Caco-2 (cell line): ENCODE measurements at regions not wholly inside any gene's neighbourhood (a gene's known extent, or its start where the extent isn't known, plus 50 kb on each side); places are given as distances from the start of the nearest gene placed in this dataset.

ENCODE experiments used
- BruUV-seq: library from RNA; stranded (reverse); fragments of 400-500 nt; replicated peaks from 2 replicates; lab custom pipeline; 2021; lab: Mats Ljungman, UMichigan
- CTCF ChIA-PET: fragments of 300-600 bp; sonication (Branson Sonifier 250); formaldehyde crosslinking; loops from one replicate; lab custom pipeline; 2022; ENCODE audit warnings: antibody characterized with exemption; lab: Charles Lee
- POLR2A ChIA-PET: fragments of 300-600 bp; sonication (Branson Sonifier 250); formaldehyde crosslinking; loops from one replicate; lab custom pipeline; 2022; ENCODE audit warnings: antibody characterized with exemption; lab: Charles Lee
- DNase-seq, 2 experiments: peaks; one replicate each; pipeline versions ENCODE4 v3.0.0 to v3.0.0-alpha.2; 2020 to 2022
- H3K27me3 ChIP-seq: replicated peaks from 2 replicates; pipeline ENCODE4 v1.6.0; 2011; ENCODE audit warnings: low read length; ENCODE audit not compliant: control insufficient read depth, insufficient read depth
- H3K36me3 ChIP-seq: 2 replicates; pipeline ENCODE4 v1.5.1; 2011; ENCODE audit warnings: low read length; ENCODE audit not compliant: control insufficient read depth, insufficient read depth
- H3K4me1 ChIP-seq: fragments of 250-450 bp; sonication (Bioruptor Pico); 2 replicates; pipeline ENCODE4 v1.5.1; 2020; ENCODE audit warnings: mild to moderate bottlenecking
- H3K4me3 ChIP-seq: 2 replicates; pipeline ENCODE4 v1.5.1; 2011; ENCODE audit warnings: low read depth, mild to moderate bottlenecking, control low read depth, low read length
- H3K9me3 ChIP-seq: fragments of 250-450 bp; sonication (Bioruptor Pico); 2 replicates; pipeline ENCODE4 v1.5.1; 2020; ENCODE audit warnings: mild to moderate bottlenecking, moderate library complexity
- H3K27ac Mint-ChIP-seq: one replicate; pipeline ENCODE4 v1.8.0; 2022; ENCODE audit warnings: mixed read lengths; ENCODE audit not compliant: unreplicated experiment
- H3K27me3 Mint-ChIP-seq: one replicate; pipeline ENCODE4 v1.8.0; 2022; ENCODE audit warnings: mixed read lengths; ENCODE audit not compliant: insufficient read depth, unreplicated experiment
- H3K36me3 Mint-ChIP-seq: one replicate; pipeline ENCODE4 v1.8.0; 2022; ENCODE audit warnings: mild to moderate bottlenecking, mixed read lengths; ENCODE audit not compliant: insufficient read depth, unreplicated experiment
- H3K4me1 Mint-ChIP-seq: one replicate; pipeline ENCODE4 v1.8.0; 2022; ENCODE audit warnings: low read depth, mixed read lengths; ENCODE audit not compliant: unreplicated experiment
- H3K4me3 Mint-ChIP-seq: one replicate; pipeline ENCODE4 v1.8.0; 2022; ENCODE audit warnings: mild to moderate bottlenecking, moderate library complexity, mixed read lengths; ENCODE audit not compliant: unreplicated experiment
- H3K9me3 Mint-ChIP-seq: one replicate; pipeline ENCODE4 v1.8.0; 2022; ENCODE audit warnings: mixed read lengths; ENCODE audit not compliant: unreplicated experiment
- CTCF ChIP-seq, 2 experiments: fragments of 200-600 bp in 1 of 2; IDR thresholded peaks; 1 replicate in 1 of 2; 2 replicates in 1 of 2; pipeline versions ENCODE4 v1.5.1 to v1.8.0; 2011 to 2022; ENCODE audit warnings: antibody characterized with exemption in 1 of 2, control low read depth in 1 of 2, inconsistent platforms in 1 of 2, low read depth in 1 of 2, low read length in 1 of 2, mild to moderate bottlenecking in 1 of 2, moderate library complexity in 1 of 2; ENCODE audit not compliant: insufficient read depth in 1 of 2, severe bottlenecking in 1 of 2, unreplicated experiment in 1 of 2
- intact Hi-C: fragments of 100-400 bp; cut with micrococcal nuclease; formaldehyde crosslinking; loops from one replicate; pipeline ENCODE4 v1.10.0; 2022; ENCODE audit not compliant: unreplicated experiment

DNA sequence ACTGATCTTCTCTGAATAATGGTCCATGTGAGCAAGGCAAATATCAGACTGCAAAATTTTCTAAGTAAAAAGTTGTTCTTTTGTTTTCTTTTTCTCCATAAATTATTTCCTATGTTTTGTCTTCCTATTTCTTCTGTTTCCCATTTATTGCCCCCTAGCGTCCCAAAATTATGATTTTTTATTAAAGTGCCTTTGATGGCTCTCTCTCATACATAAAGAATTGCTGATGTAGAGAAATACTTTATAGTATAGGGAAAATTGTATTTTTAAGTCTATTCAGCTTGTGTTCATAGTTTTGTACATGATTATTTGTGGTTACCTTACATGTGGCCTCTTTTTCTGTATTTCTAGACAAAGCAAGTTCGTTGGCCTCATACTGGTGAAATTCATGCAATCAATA lies 1031.2 kb downstream of the EFNA5 start:
- no peaks in the 10 kb centered on the region for H3K27me3 Mint-ChIP-seq

GRCh38 chr5:106637275-106637674 lies 1033.5 kb downstream of the EFNA5 start:
- H3K4me3 Mint-ChIP-seq = no peak overlapping the region
- intact Hi-C loops = no loop called here
- Histone ChIP-seq H3K4me3 (no peak overlapping the region), H3K36me3 (no peaks in the 10 kb centered on the region), H3K4me1 (no peaks in the 10 kb centered on the region), H3K27me3 (no peaks in the 10 kb centered on the region), H3K9me3 (no peaks in the 10 kb centered on the region)
- no peak overlapping the region for H3K27ac Mint-ChIP-seq
- CTCF ChIA-PET = no interaction called here
- BruUV-seq = no TSS peak
- no peaks in the 10 kb centered on the region for H3K27me3 Mint-ChIP-seq
- POLR2A ChIA-PET = no interaction called here
- no peak for TF ChIP-seq CTCF (IDR thresholded peaks at IDR 0.05; ENCODE audit: insufficient read depth in 1 of 2, low read depth in 1 of 2, low read length in 1 of 2, severe bottlenecking in 1 of 2, unreplicated experiment in 1 of 2)
- DNase-seq = no peak
- no peaks in the 10 kb centered on the region for H3K36me3 Mint-ChIP-seq
- no peaks in the 10 kb centered on the region for H3K4me1 Mint-ChIP-seq
- H3K9me3 Mint-ChIP-seq = no peaks in the 10 kb centered on the region

More for the DNA sequence above, 1031.2 kb downstream of the EFNA5 start:
- ChIA-PET POLR2A (no interaction called here), CTCF (no interaction called here)
- no peak overlapping the region for H3K27ac Mint-ChIP-seq
- H3K27me3 ChIP-seq = no peaks in the 10 kb centered on the region
- no peaks in the 10 kb centered on the region for H3K9me3 ChIP-seq
- BruUV-seq = no TSS peak
- no peak overlapping the region for H3K4me3 Mint-ChIP-seq
- intact Hi-C loops = no loop called here
- no peak for TF ChIP-seq CTCF (IDR thresholded peaks at IDR 0.05; ENCODE audit: insufficient read depth in 1 of 2, low read depth in 1 of 2, low read length in 1 of 2, severe bottlenecking in 1 of 2, unreplicated experiment in 1 of 2)
- no peak for DNase-seq
- no peak overlapping the region for H3K4me3 ChIP-seq
- H3K9me3 Mint-ChIP-seq = no peaks in the 10 kb centered on the region
- no peaks in the 10 kb centered on the region for H3K36me3 Mint-ChIP-seq
- no peaks in the 10 kb centered on the region for H3K4me1 ChIP-seq
- no peaks in the 10 kb centered on the region for H3K36me3 ChIP-seq
- no peaks in the 10 kb centered on the region for H3K4me1 Mint-ChIP-seq

GRCh38 chr5:106634375-106634774 lies 1036.4 kb downstream of the EFNA5 start:
- no peak overlapping the region for H3K4me3 Mint-ChIP-seq
- ChIA-PET POLR2A (no interaction called here), CTCF (no interaction called here)
- TF ChIP-seq CTCF (IDR thresholded peaks at IDR 0.05; ENCODE audit: insufficient read depth in 1 of 2, low read depth in 1 of 2, low read length in 1 of 2, severe bottlenecking in 1 of 2, unreplicated experiment in 1 of 2) = no peak
- H3K4me3 ChIP-seq = no peak overlapping the region
- no peaks in the 10 kb centered on the region for H3K4me1 ChIP-seq
- H3K4me1 Mint-ChIP-seq = no peaks in the 10 kb centered on the region
- intact Hi-C loops = no loop called here
- no peak overlapping the region for H3K27ac Mint-ChIP-seq
- no peaks in the 10 kb centered on the region for H3K36me3 ChIP-seq
- no peaks in the 10 kb centered on the region for H3K27me3 Mint-ChIP-seq
- no TSS peak for BruUV-seq
- no peaks in the 10 kb centered on the region for H3K27me3 ChIP-seq
- no peaks in the 10 kb centered on the region for H3K9me3 Mint-ChIP-seq
- DNase-seq = no peak
- H3K9me3 ChIP-seq = no peaks in the 10 kb centered on the region
- H3K36me3 Mint-ChIP-seq = no peaks in the 10 kb centered on the region
